ENCODE measurements at regions not wholly inside any gene's neighbourhood (a gene's known extent, or its start where the extent isn't known, plus 50 kb on each side); places are given as distances from the start of the nearest gene placed in this dataset.

GRCh38 chr5:156186760-156187159, 140.2 kb upstream of the SGCD start (continued):
- TF ChIP-seq, protein P1, sequence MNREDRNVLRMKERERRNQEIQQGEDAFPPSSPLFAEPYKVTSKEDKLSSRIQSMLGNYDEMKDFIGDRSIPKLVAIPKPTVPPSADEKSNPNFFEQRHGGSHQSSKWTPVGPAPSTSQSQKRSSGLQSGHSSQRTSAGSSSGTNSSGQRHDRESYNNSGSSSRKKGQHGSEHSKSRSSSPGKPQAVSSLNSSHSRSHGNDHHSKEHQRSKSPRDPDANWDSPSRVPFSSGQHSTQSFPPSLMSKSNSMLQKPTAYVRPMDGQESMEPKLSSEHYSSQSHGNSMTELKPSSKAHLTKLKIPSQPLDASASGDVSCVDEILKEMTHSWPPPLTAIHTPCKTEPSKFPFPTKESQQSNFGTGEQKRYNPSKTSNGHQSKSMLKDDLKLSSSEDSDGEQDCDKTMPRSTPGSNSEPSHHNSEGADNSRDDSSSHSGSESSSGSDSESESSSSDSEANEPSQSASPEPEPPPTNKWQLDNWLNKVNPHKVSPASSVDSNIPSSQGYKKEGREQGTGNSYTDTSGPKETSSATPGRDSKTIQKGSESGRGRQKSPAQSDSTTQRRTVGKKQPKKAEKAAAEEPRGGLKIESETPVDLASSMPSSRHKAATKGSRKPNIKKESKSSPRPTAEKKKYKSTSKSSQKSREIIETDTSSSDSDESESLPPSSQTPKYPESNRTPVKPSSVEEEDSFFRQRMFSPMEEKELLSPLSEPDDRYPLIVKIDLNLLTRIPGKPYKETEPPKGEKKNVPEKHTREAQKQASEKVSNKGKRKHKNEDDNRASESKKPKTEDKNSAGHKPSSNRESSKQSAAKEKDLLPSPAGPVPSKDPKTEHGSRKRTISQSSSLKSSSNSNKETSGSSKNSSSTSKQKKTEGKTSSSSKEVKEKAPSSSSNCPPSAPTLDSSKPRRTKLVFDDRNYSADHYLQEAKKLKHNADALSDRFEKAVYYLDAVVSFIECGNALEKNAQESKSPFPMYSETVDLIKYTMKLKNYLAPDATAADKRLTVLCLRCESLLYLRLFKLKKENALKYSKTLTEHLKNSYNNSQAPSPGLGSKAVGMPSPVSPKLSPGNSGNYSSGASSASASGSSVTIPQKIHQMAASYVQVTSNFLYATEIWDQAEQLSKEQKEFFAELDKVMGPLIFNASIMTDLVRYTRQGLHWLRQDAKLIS (CRISPR knock-in tag; IDR thresholded peaks at IDR 0.05; ENCODE audit: borderline replicate concordance) = no peak
- no peak for TF ChIP-seq ATF1 (CRISPR knock-in tag; IDR thresholded peaks at IDR 0.05)

GRCh38 chr5:156188016-156188415, 138.9 kb upstream of the SGCD start:
- H3K4me1 Mint-ChIP-seq = no peaks in the 10 kb centered on the region
- CTCF ChIA-PET = no interaction called here
- peaks cover 6% of the 10 kb centered on the region for H3K9me3 Mint-ChIP-seq
- POLR2A ChIA-PET = no interaction called here
- DNase-seq (ENCODE audit: low spot score) (no peak), ATAC-seq (no peak)
- no peak for TF ChIP-seq ZNF423 (CRISPR knock-in tag; IDR thresholded peaks at IDR 0.05)
- no peaks in the 10 kb centered on the region for H3K36me3 Mint-ChIP-seq
- H3K4me3 Mint-ChIP-seq = no peak overlapping the region
- H3K27me3 Mint-ChIP-seq (ENCODE audit: low read depth) = no peaks in the 10 kb centered on the region
- H3K27ac Mint-ChIP-seq = no peak overlapping the region

DNA sequence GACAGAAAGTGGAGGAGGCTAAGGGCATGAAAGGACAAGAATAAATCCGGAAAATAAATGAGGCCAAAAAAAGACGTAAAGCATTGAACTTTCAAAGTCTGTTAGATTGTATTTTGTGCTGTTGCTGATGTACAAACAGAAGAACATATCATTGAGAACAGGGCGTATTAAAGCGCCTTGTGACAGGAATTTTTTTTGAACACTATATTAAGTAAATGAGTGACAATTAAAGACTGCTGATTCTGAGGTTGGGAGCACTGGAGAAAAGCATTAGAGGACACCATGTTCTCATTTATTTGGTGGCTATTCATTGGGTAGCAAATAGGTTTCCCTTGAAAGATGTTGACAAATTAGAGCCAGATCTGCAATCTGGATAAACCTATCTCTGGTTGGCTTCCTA, 137.3 kb upstream of the SGCD start:
- no peak for ATAC-seq
- ChIA-PET POLR2A (no interaction called here), CTCF (no interaction called here)

More for the DNA sequence above, 137.3 kb upstream of the SGCD start:
- Mint-ChIP-seq H3K36me3 (no peaks in the 10 kb centered on the region), H3K27me3 (ENCODE audit: low read depth) (no peaks in the 10 kb centered on the region), H3K27ac (no peak overlapping the region), H3K9me3 (peaks cover 13% of the 10 kb centered on the region), H3K4me1 (no peaks in the 10 kb centered on the region), H3K4me3 (no peak overlapping the region)
- TF ChIP-seq GABPB1 (CRISPR knock-in tag; IDR thresholded peaks at IDR 0.05) (no peak), SMAD3 (CRISPR knock-in tag; IDR thresholded peaks at IDR 0.05; ENCODE audit: borderline replicate concordance) (no peak), ATF6 (CRISPR knock-in tag; IDR thresholded peaks at IDR 0.05) (no peak), ZBTB43 (CRISPR knock-in tag; IDR thresholded peaks at IDR 0.05) (no peak), OVOL2 (CRISPR knock-in tag; IDR thresholded peaks at IDR 0.05; ENCODE audit: borderline replicate concordance) (no peak), ZSCAN18 (CRISPR knock-in tag; IDR thresholded peaks at IDR 0.05) (no peak), ZNF121 (CRISPR knock-in tag; IDR thresholded peaks at IDR 0.05) (no peak), HMGA2 (CRISPR knock-in tag; IDR thresholded peaks at IDR 0.05) (no peak), ATF2 (CRISPR knock-in tag; IDR thresholded peaks at IDR 0.05; ENCODE audit: borderline replicate concordance, low read depth) (no peak), NR1H2 (CRISPR knock-in tag; IDR thresholded peaks at IDR 0.05) (no peak)
- TF ChIP-seq, protein P2, sequence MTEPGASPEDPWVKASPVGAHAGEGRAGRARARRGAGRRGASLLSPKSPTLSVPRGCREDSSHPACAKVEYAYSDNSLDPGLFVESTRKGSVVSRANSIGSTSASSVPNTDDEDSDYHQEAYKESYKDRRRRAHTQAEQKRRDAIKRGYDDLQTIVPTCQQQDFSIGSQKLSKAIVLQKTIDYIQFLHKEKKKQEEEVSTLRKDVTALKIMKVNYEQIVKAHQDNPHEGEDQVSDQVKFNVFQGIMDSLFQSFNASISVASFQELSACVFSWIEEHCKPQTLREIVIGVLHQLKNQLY (CRISPR knock-in tag; IDR thresholded peaks at IDR 0.05) = no peak
- DNase-seq (ENCODE audit: low spot score) = no peak
